Heart right ventricle (tissue), 16 donors: ENCODE measurements at regions not wholly inside any gene's neighbourhood (a gene's known extent, or its start where the extent isn't known, plus 50 kb on each side); places are given as distances from the start of the nearest gene placed in this dataset.

Experiments used
- ATAC-seq, 8 donors: fragments of 200-7000 bp; cut with Tn5 transposase; one replicate each; pipeline ENCODE4 v1.9.1; 2020; ENCODE audit warnings: mild to moderate bottlenecking in 8 of 8, moderate library complexity in 8 of 8, moderate number of reproducible peaks in 1 of 8
- DNase-seq, 2 donors: peaks; one replicate each; pipeline ENCODE4 v3.0.0-alpha.2; 2020
- H3K27ac ChIP-seq, 10 donors: fragments of 200-600 bp; sonication (generic) in 2 of 10; one replicate each; pipeline versions ENCODE4 v1.5.0 to v1.8.0; 2020 to 2022; ENCODE audit warnings: mild to moderate bottlenecking in 3 of 10
- H3K27me3 ChIP-seq, 7 donors: fragments of 200-600 bp; one replicate each; pipeline ENCODE4 v1.8.0; 2021 to 2022; ENCODE audit warnings: mild to moderate bottlenecking in 2 of 7
- H3K36me3 ChIP-seq, 9 donors: fragments of 200-600 bp; sonication (generic) in 1 of 9; one replicate each; pipeline versions ENCODE4 v1.5.0 to v1.8.0; 2020 to 2022; ENCODE audit warnings: mild to moderate bottlenecking in 2 of 9
- H3K4me1 ChIP-seq, 9 donors: fragments of 200-600 bp; sonication (generic) in 1 of 9; one replicate each; pipeline versions ENCODE4 v1.5.0 to v1.8.0; 2020 to 2022; ENCODE audit warnings: mild to moderate bottlenecking in 4 of 9
- H3K4me3 ChIP-seq, 10 donors: fragments of 200-600 bp; sonication (generic) in 2 of 10; one replicate each; pipeline versions ENCODE4 v1.5.0 to v1.8.0; 2020 to 2022; ENCODE audit warnings: mild to moderate bottlenecking in 7 of 10, moderate library complexity in 2 of 10
- H3K9me3 ChIP-seq, 11 donors: fragments of 200-600 bp in 10 of 11; sonication (generic) in 2 of 11; one replicate each; pipeline versions ENCODE4 v1.5.0 to v1.8.0; 2013 to 2022; ENCODE audit warnings: mild to moderate bottlenecking in 2 of 11, control low read depth in 1 of 11, moderate library complexity in 1 of 11
- CTCF ChIP-seq, 9 donors: fragments of 200-600 bp; sonication (generic) in 2 of 9; IDR thresholded peaks; one replicate each; pipeline versions ENCODE4 v1.5.0 to v1.8.0; 2021 to 2022; ENCODE audit warnings: antibody characterized with exemption in 9 of 9, mild to moderate bottlenecking in 5 of 9, moderate library complexity in 1 of 9
- WGBS, 2 donors: extraction: QIAGEN DNeasy Blood & Tissue Kit; methylation state at CpG; one replicate each; pipeline ENCODE4 v1.1.7; 2013; ENCODE audit warnings: inconsistent platforms in 1 of 2; 5-methylcytosine and 5-hydroxymethylcytosine counted together
- intact Hi-C, 10 donors: fragments of 100-400 bp; cut with DNase I; formaldehyde crosslinking; loops; one replicate each; pipeline versions ENCODE4 v1.11.1 to v1.14.2; 2022
- donor health status: Arrhythmogenic right ventricular cardiomyopathy.
- donor health status: ischemic (EF 13 %, LVEDD 7.1; RV severe dilation, severe dysfunction).
- donor health status: healthy with polysubstance abuse.
- donor health status: DM: no; HTN: yes; CAD: no.
- donor health status: DM: no; HTN: no; CAD: no.
- donor health status: ischemic (EF 25% LVEDD 6.9; RV normal size, moderate dysfunction).
- donor health status: ischemic (EF 25% LVEDD 5.7; RV mildly dilated, moderate dysfunction).
- donor health status: healthy.
- donor health status: DM: yes; HTN: yes; CAD: no.
- donor health status: Ischemic cardiomyopathy.
- donor health status: ischemic (EF 35%, LVEDD 5.7; RV mildly dilated, moderate dysfunction).
- donor health status: nonischemic (EF 11% LVEDD 7.7; RV severe dilation, severe dysfunction).
- donor health status: DM: yes; HTN: yes; CAD: no.
- donor health status: PGD.
- donor health status: ischemic (EF 29% LVEDD 5.4; RV normal size, mild dysfunction).
- donor health status: nonischemic (EF 23%, LVEDD 6.1; RV moderate dilation, normal function).

GRCh38 chr6:55998576-55998975, 123.2 kb upstream of the BMP5 start:
- DNase-seq (no peak), ATAC-seq (no peak)
- 87 to 90% methylated on average over 2 of the region's 2 CpGs for WGBS, 2 donors
- Histone ChIP-seq H3K4me1 (no peaks in the 10 kb centered on the region), H3K9me3 (peaks cover 0 to 13% (median 0%) of the 10 kb centered on the region in 11 donors), H3K36me3 (no peaks in the 10 kb centered on the region), H3K27ac (no peak overlapping the region), H3K4me3 (no peak overlapping the region), H3K27me3 (no peaks in the 10 kb centered on the region)
- no peak for TF ChIP-seq CTCF (IDR thresholded peaks at IDR 0.05)
- intact Hi-C loops: loop anchor here in 1 of 10 donors (5.0 kb wide), 1 partner anchor 279 kb away; no protein-coding TSS in a partner anchor

- WGBS, 2 donors: 85 to 86% methylated on average over 3 of the region's 3 CpGs
- DNase-seq: no peak
Measured at GRCh38 chr6:55997223-55997874, 122.0 kb upstream of the BMP5 start.

GRCh38 chr6:55994531-55994930, 119.1 kb upstream of the BMP5 start:
- TF ChIP-seq CTCF (IDR thresholded peaks at IDR 0.05): no peak
- Histone ChIP-seq H3K27ac (no peak overlapping the region), H3K27me3 (no peaks in the 10 kb centered on the region), H3K4me3 (no peak overlapping the region), H3K9me3 (peaks cover 0 to 28% (median 0%) of the 10 kb centered on the region in 11 donors), H3K36me3 (no peaks in the 10 kb centered on the region), H3K4me1 (no peaks in the 10 kb centered on the region)
- WGBS, 2 donors: 71 to 81% methylated on average over 3 of the region's 3 CpGs
- ATAC-seq (no peak), DNase-seq (no peak)
- intact Hi-C loops: no loop called here

More at GRCh38 chr6:55997223-55997874, 122.0 kb upstream of the BMP5 start:
- no peak for TF ChIP-seq CTCF (IDR thresholded peaks at IDR 0.05)
- Histone ChIP-seq H3K4me1 (no peaks in the 10 kb centered on the region), H3K36me3 (no peaks in the 10 kb centered on the region), H3K27ac (no peak overlapping the region), H3K27me3 (no peaks in the 10 kb centered on the region), H3K4me3 (no peak overlapping the region), H3K9me3 (peaks cover 0 to 25% (median 0%) of the 10 kb centered on the region in 11 donors)
- no peak for ATAC-seq
- intact Hi-C loops: loop anchor here in 1 of 10 donors (5.0 kb wide), 1 partner anchor 280 kb away; no protein-coding TSS in a partner anchor

- intact Hi-C loops: no loop called here
- WGBS, 2 donors: 85% methylated on average over 2 of the region's 2 CpGs
- TF ChIP-seq CTCF (IDR thresholded peaks at IDR 0.05): no peak
- DNase-seq: no peak
- H3K4me3 ChIP-seq: no peak overlapping the region
- H3K27ac ChIP-seq: no peak overlapping the region
- H3K27me3 ChIP-seq: no peaks in the 10 kb centered on the region
- H3K36me3 ChIP-seq: no peaks in the 10 kb centered on the region
- H3K4me1 ChIP-seq: no peaks in the 10 kb centered on the region
- peaks cover 0 to 28% (median 0%) of the 10 kb centered on the region in 11 donors for H3K9me3 ChIP-seq
- ATAC-seq: no peak
Measured at GRCh38 chr6:55993418-55993817, 118.0 kb upstream of the BMP5 start.
